ENCODE measurements at regions not wholly inside any gene's neighbourhood (a gene's known extent, or its start where the extent isn't known, plus 50 kb on each side); places are given as distances from the start of the nearest gene placed in this dataset.

DNA sequence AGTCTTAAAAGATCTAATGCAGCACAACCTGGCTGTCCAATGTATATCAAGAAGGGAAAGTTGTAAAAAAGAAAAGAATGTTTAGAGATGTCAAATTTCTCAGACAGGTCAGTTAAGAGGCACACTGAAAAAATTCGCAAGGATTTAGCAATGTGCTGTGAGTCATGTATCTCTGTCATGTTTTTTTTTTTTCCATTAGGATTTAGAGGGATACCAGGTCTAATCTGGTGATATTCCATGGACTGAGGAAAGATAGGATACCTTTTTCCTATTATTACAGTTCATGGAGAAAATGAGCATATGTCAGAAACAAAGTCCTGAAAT lies 815.4 kb upstream of the PCDH10 start:
- dilution Hi-C loops (cut with MboI; ENCODE audit: extremely low pct_ligation_motif_present, low sequenced_read_pairs), result no loop called here
- TF ChIP-seq, protein P1, sequence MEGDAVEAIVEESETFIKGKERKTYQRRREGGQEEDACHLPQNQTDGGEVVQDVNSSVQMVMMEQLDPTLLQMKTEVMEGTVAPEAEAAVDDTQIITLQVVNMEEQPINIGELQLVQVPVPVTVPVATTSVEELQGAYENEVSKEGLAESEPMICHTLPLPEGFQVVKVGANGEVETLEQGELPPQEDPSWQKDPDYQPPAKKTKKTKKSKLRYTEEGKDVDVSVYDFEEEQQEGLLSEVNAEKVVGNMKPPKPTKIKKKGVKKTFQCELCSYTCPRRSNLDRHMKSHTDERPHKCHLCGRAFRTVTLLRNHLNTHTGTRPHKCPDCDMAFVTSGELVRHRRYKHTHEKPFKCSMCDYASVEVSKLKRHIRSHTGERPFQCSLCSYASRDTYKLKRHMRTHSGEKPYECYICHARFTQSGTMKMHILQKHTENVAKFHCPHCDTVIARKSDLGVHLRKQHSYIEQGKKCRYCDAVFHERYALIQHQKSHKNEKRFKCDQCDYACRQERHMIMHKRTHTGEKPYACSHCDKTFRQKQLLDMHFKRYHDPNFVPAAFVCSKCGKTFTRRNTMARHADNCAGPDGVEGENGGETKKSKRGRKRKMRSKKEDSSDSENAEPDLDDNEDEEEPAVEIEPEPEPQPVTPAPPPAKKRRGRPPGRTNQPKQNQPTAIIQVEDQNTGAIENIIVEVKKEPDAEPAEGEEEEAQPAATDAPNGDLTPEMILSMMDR (optimal IDR thresholded peaks at IDR 0.05 in 1 of 3, IDR thresholded peaks at IDR 0.05 in 1 of 3, conservative IDR thresholded peaks at IDR 0.05 in 1 of 3; ENCODE audit: extremely low read depth in 1 of 3, insufficient read depth in 2 of 3, low read length in 3 of 3), result no peak
- TF ChIP-seq EZH2 (IDR thresholded peaks at IDR 0.05; ENCODE audit: low read length), result no peak

DNA sequence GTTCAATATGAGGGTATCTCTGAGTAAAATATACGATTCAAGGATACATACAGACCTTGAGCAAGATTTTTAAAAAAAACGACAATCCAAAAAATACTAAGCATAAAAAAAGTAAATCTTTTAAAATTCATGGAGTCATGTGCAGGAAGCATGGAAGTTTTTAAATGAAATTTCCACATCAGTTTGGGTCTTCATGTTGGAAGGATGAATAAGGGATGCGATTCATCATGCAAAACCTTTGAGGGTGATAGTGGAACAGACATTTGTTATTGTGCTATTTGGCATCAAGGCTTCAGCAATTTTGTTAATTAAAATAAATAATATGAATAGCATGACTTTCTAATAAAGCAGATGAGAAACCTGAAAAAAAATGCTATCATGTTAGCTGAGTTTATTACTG lies 815.0 kb upstream of the PCDH10 start:
- TF ChIP-seq, protein P1 (optimal IDR thresholded peaks at IDR 0.05 in 1 of 3, IDR thresholded peaks at IDR 0.05 in 1 of 3, conservative IDR thresholded peaks at IDR 0.05 in 1 of 3; ENCODE audit: extremely low read depth in 1 of 3, insufficient read depth in 2 of 3, low read length in 3 of 3), result no peak
- TF ChIP-seq EZH2 (IDR thresholded peaks at IDR 0.05; ENCODE audit: low read length), result no peak
- no peak overlapping the region for H3K4me2 ChIP-seq (ENCODE audit: control insufficient read depth, extremely low read depth, insufficient read depth, low read depth, low read length)
- dilution Hi-C loops (cut with MboI; ENCODE audit: extremely low pct_ligation_motif_present, low sequenced_read_pairs), result no loop called here
- H3K27me3 ChIP-seq (ENCODE audit: control insufficient read depth, extremely low read depth, insufficient read depth, low read length), result no peaks in the 10 kb centered on the region
- no peaks in the 10 kb centered on the region for H4K20me1 ChIP-seq (ENCODE audit: control insufficient read depth, extremely low read depth, insufficient read depth, low read length)
- H3K27ac ChIP-seq (ENCODE audit: control insufficient read depth, insufficient read depth, low read length), result no peak overlapping the region
- no peaks in the 10 kb centered on the region for H3K9me1 ChIP-seq (ENCODE audit: control insufficient read depth, extremely low read depth, insufficient read depth, low read length)
- FAIRE-seq (no peak), DNase-seq (ENCODE audit: low read depth, low spot score) (no peak)
- H3K4me1 ChIP-seq (ENCODE audit: control insufficient read depth, extremely low read depth, insufficient read depth, low read length), result no peaks in the 10 kb centered on the region
- no peak overlapping the region for H2AFZ ChIP-seq (ENCODE audit: control insufficient read depth, low read length)
- H3K9ac ChIP-seq (ENCODE audit: control insufficient read depth, extremely low read depth, insufficient read depth, low read length), result no peak overlapping the region
- no peaks in the 10 kb centered on the region for H3K79me2 ChIP-seq (ENCODE audit: control insufficient read depth, insufficient read depth, low read length)
- no peaks in the 10 kb centered on the region for H3K9me3 ChIP-seq (ENCODE audit: control insufficient read depth, low read depth, low read length)
- no peak overlapping the region for H3K4me3 ChIP-seq (ENCODE audit: control insufficient read depth in 2 of 3, extremely low read depth in 1 of 3, insufficient read depth in 2 of 3, low read depth in 1 of 3, low read length in 3 of 3)
- H3K36me3 ChIP-seq (ENCODE audit: control insufficient read depth in 2 of 2, extremely low read depth in 1 of 2, insufficient read depth in 2 of 2, low read length in 2 of 2), result no peaks in the 10 kb centered on the region

More for the DNA sequence above, 815.4 kb upstream of the PCDH10 start:
- no peaks in the 10 kb centered on the region for H3K27me3 ChIP-seq (ENCODE audit: control insufficient read depth, extremely low read depth, insufficient read depth, low read length)
- no peaks in the 10 kb centered on the region for H3K9me1 ChIP-seq (ENCODE audit: control insufficient read depth, extremely low read depth, insufficient read depth, low read length)
- no peaks in the 10 kb centered on the region for H3K9me3 ChIP-seq (ENCODE audit: control insufficient read depth, low read depth, low read length)
- H3K27ac ChIP-seq (ENCODE audit: control insufficient read depth, insufficient read depth, low read length), result no peak overlapping the region
- DNase-seq (ENCODE audit: low read depth, low spot score) (no peak), FAIRE-seq (no peak)
- H3K79me2 ChIP-seq (ENCODE audit: control insufficient read depth, insufficient read depth, low read length), result no peaks in the 10 kb centered on the region
- H4K20me1 ChIP-seq (ENCODE audit: control insufficient read depth, extremely low read depth, insufficient read depth, low read length), result no peaks in the 10 kb centered on the region
- H3K4me1 ChIP-seq (ENCODE audit: control insufficient read depth, extremely low read depth, insufficient read depth, low read length), result no peaks in the 10 kb centered on the region
- no peak overlapping the region for H3K4me3 ChIP-seq (ENCODE audit: control insufficient read depth in 2 of 3, extremely low read depth in 1 of 3, insufficient read depth in 2 of 3, low read depth in 1 of 3, low read length in 3 of 3)
- no peak overlapping the region for H2AFZ ChIP-seq (ENCODE audit: control insufficient read depth, low read length)
- H3K36me3 ChIP-seq (ENCODE audit: control insufficient read depth in 2 of 2, extremely low read depth in 1 of 2, insufficient read depth in 2 of 2, low read length in 2 of 2), result no peaks in the 10 kb centered on the region
- no peak overlapping the region for H3K4me2 ChIP-seq (ENCODE audit: control insufficient read depth, extremely low read depth, insufficient read depth, low read depth, low read length)
- H3K9ac ChIP-seq (ENCODE audit: control insufficient read depth, extremely low read depth, insufficient read depth, low read length), result no peak overlapping the region
